GM12873 (cell line): ENCODE measurements at regions not wholly inside any gene's neighbourhood (a gene's known extent, or its start where the extent isn't known, plus 50 kb on each side); places are given as distances from the start of the nearest gene placed in this dataset.

Experiments used
- CTCF ChIP-seq: IDR thresholded peaks from 2 replicates; pipeline ENCODE4 v1.5.1; 2012; ENCODE audit warnings: low read depth, mild to moderate bottlenecking, moderate library complexity, low read length, control low read depth; ENCODE audit not compliant: insufficient read depth; ENCODE audit errors: missing control alignments

DNA sequence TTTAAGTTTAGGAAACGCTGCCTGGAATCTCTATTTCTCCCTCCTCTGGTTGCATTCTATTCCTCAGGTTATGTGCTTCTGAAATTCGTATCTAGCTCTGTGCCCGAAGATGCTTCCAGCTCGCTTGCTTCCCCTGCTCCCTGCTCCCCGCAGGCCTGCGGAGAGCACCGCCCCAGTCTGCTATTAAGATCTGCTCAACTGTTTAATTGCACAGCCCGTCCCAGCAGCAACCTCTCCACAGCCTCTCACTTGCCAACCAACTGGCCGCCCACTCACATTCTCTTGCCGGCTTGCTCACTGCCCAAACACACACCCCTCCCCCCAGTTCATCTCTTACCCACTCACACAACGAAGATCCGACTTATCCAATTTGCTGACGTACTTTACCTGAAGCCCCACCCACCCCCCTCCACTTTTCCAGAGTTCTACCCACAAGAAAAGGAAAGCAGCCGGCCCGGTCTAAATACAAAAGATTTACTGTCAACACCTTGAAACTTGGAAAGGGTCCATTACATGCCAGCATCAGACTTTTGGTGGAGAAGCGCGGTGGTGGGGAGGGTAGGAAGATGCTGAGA lies 167.3 kb upstream of the KLF14 start:
- no peak for TF ChIP-seq CTCF

GRCh38 chr7:130902755-130903357 lies 168.8 kb upstream of the KLF14 start:
- TF ChIP-seq CTCF: no peak

- no peak for TF ChIP-seq CTCF
Observed at GRCh38 chr7:130903358-130903974, 169.5 kb upstream of the KLF14 start.

DNA sequence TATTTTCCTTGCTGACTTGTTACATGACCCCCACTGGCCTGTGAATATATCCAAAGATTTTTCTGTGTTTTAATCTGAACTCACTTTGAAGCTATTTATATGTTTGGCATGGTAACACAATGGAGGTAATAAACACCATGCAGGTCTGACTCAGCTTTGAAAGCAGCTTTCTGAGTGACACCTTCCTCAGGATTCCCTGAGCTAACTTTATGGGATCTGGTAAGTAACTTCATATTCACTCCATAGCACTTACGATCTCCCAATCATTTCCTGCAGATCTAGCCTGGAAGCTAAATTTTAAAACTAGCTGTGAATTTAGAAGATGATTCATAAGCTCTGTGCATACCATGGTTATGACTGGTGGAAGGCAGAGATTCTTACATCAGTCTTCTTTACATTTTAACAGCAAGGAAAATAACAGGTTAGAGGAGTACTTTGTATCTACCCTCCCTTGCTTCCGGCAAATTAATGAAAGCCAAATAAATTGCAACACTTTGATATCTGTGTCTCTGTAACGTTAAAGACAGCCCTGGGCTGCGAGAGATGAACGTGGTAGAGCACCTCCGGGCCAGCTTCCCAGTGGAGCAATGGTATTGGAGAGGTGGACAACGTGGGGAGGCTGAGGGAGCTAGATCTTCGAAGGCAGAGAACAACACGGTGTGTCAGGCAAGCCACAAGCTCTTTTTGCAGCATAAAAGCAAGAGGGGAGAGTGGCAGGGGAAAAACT lies 170.2 kb upstream of the KLF14 start:
- TF ChIP-seq CTCF: no peak

DNA sequence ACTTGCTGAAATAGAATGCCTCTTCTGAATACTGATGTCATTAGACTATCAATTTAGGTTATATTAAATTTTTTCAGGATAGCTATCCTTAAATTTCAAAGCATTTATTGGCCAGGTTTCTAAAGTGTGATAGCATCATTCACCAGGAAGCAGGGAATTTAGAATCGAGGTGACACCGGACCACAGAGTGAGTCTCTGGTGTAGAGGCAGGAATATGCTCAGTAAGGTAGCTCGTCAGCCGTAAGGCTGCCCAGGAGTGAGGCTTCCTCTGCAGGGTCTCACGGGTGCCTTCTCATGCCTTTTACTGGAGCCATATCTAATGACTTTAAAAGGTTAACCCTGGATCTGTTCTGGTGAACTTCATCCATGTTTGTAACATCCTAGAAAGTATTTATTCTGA lies 170.8 kb upstream of the KLF14 start:
- TF ChIP-seq CTCF: no peak

- no peak for TF ChIP-seq CTCF
Observed at GRCh38 chr7:130906575-130906974, 172.6 kb upstream of the KLF14 start.

DNA sequence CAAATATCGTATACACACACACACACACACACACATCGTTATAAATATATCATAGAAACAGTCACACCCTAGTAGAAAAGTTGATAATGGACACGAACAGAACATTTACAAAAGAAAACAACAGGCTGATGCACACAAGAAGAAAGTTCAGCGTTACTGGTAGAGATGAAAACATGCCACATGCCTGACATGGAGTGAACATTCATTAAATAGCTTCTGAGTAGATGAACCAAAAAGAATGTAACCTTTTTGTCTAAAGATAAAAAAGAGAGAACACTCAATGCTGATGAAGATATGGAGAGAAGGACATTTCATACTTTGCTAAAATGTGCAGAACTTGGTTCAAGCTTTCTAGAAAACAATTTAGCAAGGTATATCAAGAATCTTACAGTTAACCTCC lies 173.4 kb upstream of the KLF14 start:
- TF ChIP-seq CTCF: no peak
